H1 (cell line): ENCODE measurements at regions not wholly inside any gene's neighbourhood (a gene's known extent, or its start where the extent isn't known, plus 50 kb on each side); places are given as distances from the start of the nearest gene placed in this dataset.

Source experiments
- CTCF ChIA-PET: fragments of 300-600 bp; sonication (Branson Sonifier 250); formaldehyde crosslinking; loops from one replicate; lab custom pipeline; 2021; ENCODE audit not compliant: partially characterized antibody; lab: Charles Lee
- POLR2A ChIA-PET: fragments of 300-600 bp; sonication (Branson Sonifier 250); formaldehyde crosslinking; loops from one replicate; lab custom pipeline; 2021; ENCODE audit warnings: inconsistent platforms; ENCODE audit not compliant: partially characterized antibody; lab: Charles Lee
- DNase-seq, 2 experiments: peaks; one replicate each; pipeline versions ENCODE4 v3.0.0 to v3.0.0-alpha.2; 2010 to 2022; ENCODE audit warnings: low spot score in 2 of 2, low read depth in 1 of 2, mixed read lengths in 1 of 2
- FAIRE-seq: peaks from 2 replicates; lab custom pipeline; 2011; peaks lifted over from hg19 to GRCh38; lab: Jason Lieb, UNC
- H2AFZ ChIP-seq: 2 replicates; pipeline ENCODE4 v1.8.1; 2012; ENCODE audit warnings: low read length, inconsistent platforms
- H2AK5ac ChIP-seq: 2 replicates; pipeline ENCODE4 v1.6.1; 2013; ENCODE audit warnings: low read depth, low read length
- H2BK120ac ChIP-seq: replicated peaks from 2 replicates; pipeline ENCODE3; 2013; ENCODE audit warnings: low read depth, low read length, inconsistent platforms
- H2BK12ac ChIP-seq: 2 replicates; pipeline ENCODE4 v1.6.1; 2013; ENCODE audit warnings: low read depth, low read length
- H2BK15ac ChIP-seq: 2 replicates; pipeline ENCODE4 v1.6.1; 2013; ENCODE audit warnings: low read length
- H2BK20ac ChIP-seq: 2 replicates; pipeline ENCODE4 v1.6.1; 2013; ENCODE audit warnings: low read length
- H2BK5ac ChIP-seq: 2 replicates; pipeline ENCODE4 v1.6.1; 2013; ENCODE audit warnings: low read depth, low read length
- H3K14ac ChIP-seq: 2 replicates; pipeline ENCODE4 v1.6.1; 2013; ENCODE audit warnings: inconsistent platforms; ENCODE audit not compliant: insufficient read length
- H3K18ac ChIP-seq: 2 replicates; pipeline ENCODE4 v1.6.1; 2013; ENCODE audit warnings: low read length; ENCODE audit errors: extremely low read depth
- H3K23ac ChIP-seq: 2 replicates; pipeline ENCODE4 v1.6.1; 2013; ENCODE audit warnings: inconsistent platforms; ENCODE audit not compliant: insufficient read length
- H3K23me2 ChIP-seq: 2 replicates; pipeline ENCODE4 v1.6.1; 2013; ENCODE audit warnings: low read depth, low read length
- H3K27ac ChIP-seq: 2 replicates; pipeline ENCODE4 v1.6.1; 2011; ENCODE audit warnings: low read depth, low read length, inconsistent platforms
- H3K27me3 ChIP-seq, 4 experiments: replicated peaks in 1 of 4; 1 replicate in 1 of 4; 2 replicates in 3 of 4; pipeline versions ENCODE4 v1.6.1 to v1.8.1; 2011 to 2013; ENCODE audit warnings: low read length in 3 of 4, mild to moderate bottlenecking in 3 of 4, inconsistent platforms in 2 of 4, mixed read lengths in 2 of 4, moderate library complexity in 1 of 4; ENCODE audit not compliant: control insufficient read depth in 3 of 4, insufficient read depth in 3 of 4; ENCODE audit errors: extremely low read depth in 1 of 4
- H3K36me3 ChIP-seq, 4 experiments: 2 replicates each; pipeline versions ENCODE4 v1.6.1 to v1.8.1; 2011 to 2013; ENCODE audit warnings: mild to moderate bottlenecking in 4 of 4, low read length in 3 of 4, moderate library complexity in 2 of 4, control low read depth in 1 of 4, inconsistent platforms in 1 of 4; ENCODE audit not compliant: insufficient read depth in 4 of 4, control insufficient read depth in 2 of 4
- H3K4ac ChIP-seq: replicated peaks from 2 replicates; pipeline ENCODE3; 2013; ENCODE audit warnings: low read length, low read depth, mixed read lengths, inconsistent platforms; ENCODE audit not compliant: insufficient read length
- H3K4me1 ChIP-seq, 4 experiments: replicated peaks in 1 of 4; 1 replicate in 1 of 4; 2 replicates in 3 of 4; pipeline versions ENCODE4 v1.6.1 to v1.8.1; 2011 to 2013; ENCODE audit warnings: low read length in 3 of 4, inconsistent platforms in 2 of 4, mixed read lengths in 1 of 4; ENCODE audit not compliant: insufficient read depth in 4 of 4, control insufficient read depth in 3 of 4
- H3K4me2 ChIP-seq, 2 experiments: 2 replicates each; pipeline versions ENCODE4 v1.6.1 to v1.8.1; 2011 to 2013; ENCODE audit warnings: low read depth in 2 of 2, low read length in 2 of 2, control low read depth in 1 of 2, inconsistent platforms in 1 of 2, mild to moderate bottlenecking in 1 of 2; ENCODE audit not compliant: insufficient read depth in 1 of 2
- H3K4me3 ChIP-seq, 4 experiments: fragments of 200-600, 300-600 bp in 1 of 4; sonication (generic), shearing (Covaris generic), sonication (Bioruptor Twin) in 1 of 4; 2 replicates each; pipeline versions ENCODE4 v1.5.1 to v1.8.1; 2011 to 2016; ENCODE audit warnings: low read length in 4 of 4, low read depth in 3 of 4, control low read depth in 2 of 4, inconsistent platforms in 2 of 4, mild to moderate bottlenecking in 2 of 4, mixed read lengths in 1 of 4, moderate library complexity in 1 of 4; ENCODE audit not compliant: insufficient read depth in 2 of 4; ENCODE audit errors: extremely low read depth in 1 of 4
- H3K56ac ChIP-seq: replicated peaks from 2 replicates; pipeline ENCODE3; 2013; ENCODE audit warnings: low read depth, mild to moderate bottlenecking, mixed read lengths, low read length, inconsistent platforms; ENCODE audit not compliant: insufficient read length
- H3K79me1 ChIP-seq: 2 replicates; pipeline ENCODE4 v1.6.1; 2013; ENCODE audit warnings: low read depth, low read length, control low read depth
- H3K79me2 ChIP-seq, 2 experiments: 2 replicates each; pipeline versions ENCODE4 v1.6.1 to v1.8.1; 2012 to 2013; ENCODE audit warnings: low read length in 2 of 2, mild to moderate bottlenecking in 2 of 2, inconsistent platforms in 1 of 2; ENCODE audit not compliant: insufficient read depth in 2 of 2, control insufficient read depth in 1 of 2
- H3K9ac ChIP-seq, 4 experiments: replicated peaks in 1 of 4; 1 replicate in 1 of 4; 2 replicates in 3 of 4; pipeline versions ENCODE4 v1.6.1 to v1.8.1; 2011 to 2013; ENCODE audit warnings: low read depth in 3 of 4, low read length in 3 of 4, control low read depth in 2 of 4, mild to moderate bottlenecking in 2 of 4, moderate library complexity in 2 of 4, inconsistent platforms in 1 of 4; ENCODE audit errors: extremely low read depth in 1 of 4
- H3K9me3 ChIP-seq, 2 experiments: 2 replicates each; pipeline versions ENCODE4 v1.6.1 to v1.8.1; 2012 to 2013; ENCODE audit warnings: mild to moderate bottlenecking in 2 of 2, moderate library complexity in 2 of 2, control low read depth in 1 of 2, inconsistent platforms in 1 of 2, low read depth in 1 of 2, low read length in 1 of 2, mixed read lengths in 1 of 2; ENCODE audit not compliant: insufficient read depth in 2 of 2
- H4K20me1 ChIP-seq, 2 experiments: replicated peaks in 1 of 2; 2 replicates each; pipeline versions ENCODE3 to v1.8.1; 2011 to 2013; ENCODE audit warnings: inconsistent platforms in 2 of 2, low read length in 2 of 2, mild to moderate bottlenecking in 1 of 2; ENCODE audit not compliant: insufficient read depth in 2 of 2, control insufficient read depth in 1 of 2
- H4K5ac ChIP-seq: 2 replicates; pipeline ENCODE4 v1.6.1; 2013; ENCODE audit warnings: low read length, low read depth, mixed read lengths, inconsistent platforms; ENCODE audit not compliant: insufficient read length
- H4K8ac ChIP-seq: 2 replicates; pipeline ENCODE4 v1.8.0; 2013; ENCODE audit warnings: mild to moderate bottlenecking, moderate library complexity, low read length, inconsistent platforms; ENCODE audit not compliant: insufficient read depth; ENCODE audit errors: extremely low read depth
- H4K91ac ChIP-seq: replicated peaks from 2 replicates; pipeline ENCODE3; 2013; ENCODE audit warnings: low read length, mixed read lengths, inconsistent platforms; ENCODE audit not compliant: insufficient read length
- BACH1 ChIP-seq: IDR thresholded peaks from 2 replicates; pipeline ENCODE4 v1.6.1; 2012; ENCODE audit warnings: low read length, improper control_type of control experiment
- CBX5 ChIP-seq: fragments of 300-800, 300-1000 bp; sonication (generic); IDR thresholded peaks from 2 replicates; pipeline ENCODE4 v1.7.1; 2016; ENCODE audit warnings: antibody characterized with exemption, low read length, low read depth
- CBX8 ChIP-seq: fragments of 300-800, 300-1000 bp; sonication (generic); IDR thresholded peaks from 2 replicates; pipeline ENCODE4 v1.7.1; 2016; ENCODE audit warnings: low read depth, low read length, borderline replicate concordance
- CEBPB ChIP-seq: IDR thresholded peaks from 2 replicates; pipeline ENCODE4 v1.6.1; 2012; ENCODE audit warnings: low read depth, low read length
- CHD2 ChIP-seq: IDR thresholded peaks from 2 replicates; pipeline ENCODE4 v1.6.1; 2012; ENCODE audit warnings: low read length, improper control_type of control experiment
- HDAC2 ChIP-seq, 2 experiments: fragments of 300-600 bp in 1 of 2; sonication (generic) in 1 of 2; IDR thresholded peaks; 2 replicates each; pipeline ENCODE4 v1.6.1; 2011 to 2012; ENCODE audit warnings: low read depth in 2 of 2, low read length in 2 of 2, mild to moderate bottlenecking in 2 of 2, moderate library complexity in 2 of 2, borderline replicate concordance in 1 of 2, inconsistent platforms in 1 of 2
- KDM4A ChIP-seq: IDR thresholded peaks from one replicate; pipeline ENCODE4 v1.7.1; 2012; ENCODE audit warnings: low read depth, mild to moderate bottlenecking, moderate library complexity, low read length, inconsistent platforms; ENCODE audit not compliant: severe bottlenecking
- NRF1 ChIP-seq: IDR thresholded peaks from 2 replicates; pipeline ENCODE4 v1.6.1; 2011; ENCODE audit warnings: mild to moderate bottlenecking, low read depth, low read length, improper control_type of control experiment
- RNF2 ChIP-seq: fragments of 200-900, 300-1000 bp; sonication (generic); IDR thresholded peaks from 2 replicates; pipeline ENCODE4 v1.7.1; 2016; ENCODE audit warnings: borderline replicate concordance, low read depth, mild to moderate bottlenecking, antibody characterized with exemption, low read length; ENCODE audit not compliant: poor library complexity, severe bottlenecking; ENCODE audit errors: missing control alignments
- SIN3A ChIP-seq, 2 experiments: IDR thresholded peaks in 1 of 2; conservative IDR thresholded peaks in 1 of 2; 2 replicates each; pipeline ENCODE4 v1.6.1; 2011 to 2012; ENCODE audit warnings: low read length in 2 of 2, improper control_type of control experiment in 1 of 2, low read depth in 1 of 2, mild to moderate bottlenecking in 1 of 2
- SP2 ChIP-seq: IDR thresholded peaks from 2 replicates; pipeline ENCODE4 v1.6.1; 2012; ENCODE audit warnings: mild to moderate bottlenecking, low read length, inconsistent platforms
- WGBS, 2 experiments: shearing (Covaris generic) in 1 of 2; methylation state at CpG; one replicate each; pipeline versions ENCODE4 v1.1.6 to v1.1.7; 2013 to 2015; ENCODE audit warnings: low lambda C conversion rate in 2 of 2, mixed read lengths in 2 of 2, inconsistent platforms in 1 of 2, low coverage in 1 of 2, missing lambda C conversion rate in 1 of 2; ENCODE audit not compliant: insufficient replicate concordance in 2 of 2, insufficient coverage in 1 of 2, insufficient read length in 1 of 2; ENCODE audit errors: extremely low coverage in 1 of 2, missing lambda C conversion rate in 1 of 2; 5-methylcytosine and 5-hydroxymethylcytosine counted together
- TF ChIP-seq, protein P1 (sequence below): IDR thresholded peaks from 2 replicates; pipeline ENCODE4 v1.6.1; 2012; ENCODE audit warnings: low read length, inconsistent platforms

DNA sequence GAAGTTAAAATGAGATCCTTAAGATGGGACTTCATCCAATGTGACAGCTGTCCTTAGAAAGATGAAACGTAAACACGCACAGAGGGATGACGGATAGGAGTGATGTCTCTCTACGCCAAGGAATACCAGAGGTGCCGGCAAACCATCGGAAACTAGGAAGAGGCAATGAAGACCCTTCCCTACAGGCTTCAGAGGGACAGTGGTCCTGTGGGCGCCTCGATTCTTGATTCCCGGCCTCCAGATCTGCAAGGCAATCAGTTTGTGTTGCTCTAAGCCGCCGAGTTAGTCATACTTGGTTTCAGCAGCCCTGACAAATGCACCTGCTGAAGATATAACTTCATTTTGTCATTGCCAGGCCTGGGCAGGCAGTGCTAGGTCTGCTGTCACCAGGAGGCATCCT lies 1455.1 kb downstream of the TBC1D22A start:
- H3K9ac ChIP-seq = no peak overlapping the region
- H3K27ac ChIP-seq = no peak overlapping the region
- no peak overlapping the region for H3K4me3 ChIP-seq
- no peaks in the 10 kb centered on the region for H3K79me2 ChIP-seq
- no peaks in the 10 kb centered on the region for H3K79me1 ChIP-seq
- H3K4ac ChIP-seq = no peak overlapping the region
- WGBS, 2 experiments = 96% methylated on average over 11 of the region's 11 CpGs; no CpG with 5 or more reads in 1 of the 2 experiments
- no peak overlapping the region for H3K23ac ChIP-seq
- H3K18ac ChIP-seq = no peak overlapping the region
- no peak overlapping the region for H4K8ac ChIP-seq
- H3K36me3 ChIP-seq = no peaks in the 10 kb centered on the region
- FAIRE-seq = no peak
- CTCF ChIA-PET = no interaction called here
- no peaks in the 10 kb centered on the region for H4K20me1 ChIP-seq
- no peak overlapping the region for H3K14ac ChIP-seq
- H4K91ac ChIP-seq = no peak overlapping the region
- H4K5ac ChIP-seq = no peak overlapping the region
- H2BK15ac ChIP-seq = no peak overlapping the region
- H3K56ac ChIP-seq = no peak overlapping the region
- no peak overlapping the region for H2AK5ac ChIP-seq
- no peak overlapping the region for H2BK12ac ChIP-seq
- H2BK5ac ChIP-seq = no peak overlapping the region
- peaks cover 4% of the 10 kb centered on the region; the same call in 1 of the 2 replicates for H3K23me2 ChIP-seq
- POLR2A ChIA-PET = no interaction called here
- DNase-seq = no peak
- H2BK20ac ChIP-seq = no peak overlapping the region
- no peak overlapping the region for H2AFZ ChIP-seq
- H3K4me1 ChIP-seq = peaks cover 0 to 9% (median 3%) of the 10 kb centered on the region in 4 experiments; a peak in 3 of 7 replicates
- no peak overlapping the region for H2BK120ac ChIP-seq
- 0 out of 7 replicates have a peak, but pooled peaks cover 0 to 4% (median 0%) of the 10 kb centered on the region in 4 experiments for H3K27me3 ChIP-seq
- H3K4me2 ChIP-seq = no peak overlapping the region
- no peaks in the 10 kb centered on the region for H3K9me3 ChIP-seq
- no peak for TF ChIP-seq CHD2
- TF ChIP-seq RNF2 = no peak
- TF ChIP-seq SIN3A (conservative IDR thresholded peaks at IDR 0.05 in 1 of 2, IDR thresholded peaks at IDR 0.05 in 1 of 2; ENCODE audit: low read depth in 1 of 2, low read length in 2 of 2) = no peak
- TF ChIP-seq CBX5 = no peak
- TF ChIP-seq CBX8 = no peak
- TF ChIP-seq, protein P1, sequence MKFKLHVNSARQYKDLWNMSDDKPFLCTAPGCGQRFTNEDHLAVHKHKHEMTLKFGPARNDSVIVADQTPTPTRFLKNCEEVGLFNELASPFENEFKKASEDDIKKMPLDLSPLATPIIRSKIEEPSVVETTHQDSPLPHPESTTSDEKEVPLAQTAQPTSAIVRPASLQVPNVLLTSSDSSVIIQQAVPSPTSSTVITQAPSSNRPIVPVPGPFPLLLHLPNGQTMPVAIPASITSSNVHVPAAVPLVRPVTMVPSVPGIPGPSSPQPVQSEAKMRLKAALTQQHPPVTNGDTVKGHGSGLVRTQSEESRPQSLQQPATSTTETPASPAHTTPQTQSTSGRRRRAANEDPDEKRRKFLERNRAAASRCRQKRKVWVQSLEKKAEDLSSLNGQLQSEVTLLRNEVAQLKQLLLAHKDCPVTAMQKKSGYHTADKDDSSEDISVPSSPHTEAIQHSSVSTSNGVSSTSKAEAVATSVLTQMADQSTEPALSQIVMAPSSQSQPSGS = no peak
- TF ChIP-seq HDAC2 (IDR thresholded peaks at IDR 0.05; ENCODE audit: borderline replicate concordance in 1 of 2, low read depth in 2 of 2, low read length in 2 of 2) = no peak
- no peak for TF ChIP-seq BACH1
- no peak for TF ChIP-seq NRF1
- no peak for TF ChIP-seq CEBPB
- TF ChIP-seq SP2 = no peak
- no peak for TF ChIP-seq KDM4A
